HG03103 (cell line): ENCODE measurements at regions not wholly inside any gene's neighbourhood (a gene's known extent, or its start where the extent isn't known, plus 50 kb on each side); places are given as distances from the start of the nearest gene placed in this dataset.

Experiments
- ATAC-seq: cut with Tn5 transposase; IDR thresholded peaks from one replicate; pipeline ENCODE4 v1.9.1; 2021; ENCODE audit warnings: low read depth; ENCODE audit not compliant: unreplicated experiment

DNA sequence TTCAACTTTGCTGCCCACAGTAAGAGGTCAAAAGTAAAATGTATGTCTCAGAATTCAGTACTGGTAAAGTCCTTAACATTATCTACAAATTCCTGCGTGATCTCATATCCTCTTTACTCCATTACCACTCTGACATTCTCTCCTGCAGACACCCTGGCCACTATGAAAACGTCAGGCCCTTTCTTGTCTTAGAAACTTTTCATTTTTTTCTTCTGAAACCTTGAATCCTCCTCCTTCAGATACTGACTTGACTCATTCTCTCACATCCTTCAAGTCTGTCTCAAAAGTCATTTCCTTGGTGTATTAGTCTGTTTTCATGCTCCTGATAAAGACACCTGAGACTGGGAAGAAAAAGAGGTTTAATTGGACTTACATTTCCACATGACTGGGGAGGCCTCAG, 262.3 kb downstream of the POU4F1 start:
- ATAC-seq = peak; percentile 82

DNA sequence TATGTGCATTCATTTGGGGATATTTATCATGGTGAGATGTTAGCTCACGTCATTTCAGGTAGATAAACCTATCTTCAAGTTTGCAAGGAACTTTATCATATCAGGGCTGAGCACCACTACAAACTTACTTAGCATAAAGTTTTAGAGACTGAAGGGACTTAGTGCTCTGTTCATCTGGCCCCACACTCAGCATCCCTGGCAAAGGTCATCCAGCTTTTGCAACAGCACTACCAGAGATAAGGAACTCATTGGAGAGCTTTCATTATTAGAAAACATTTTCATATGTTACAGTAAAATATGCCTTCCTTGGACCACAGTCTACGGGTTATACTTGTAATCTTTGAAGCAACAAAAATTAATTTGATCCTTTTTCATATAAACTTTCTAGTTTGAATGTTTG, 263.4 kb downstream of the POU4F1 start:
- no peak for ATAC-seq

DNA sequence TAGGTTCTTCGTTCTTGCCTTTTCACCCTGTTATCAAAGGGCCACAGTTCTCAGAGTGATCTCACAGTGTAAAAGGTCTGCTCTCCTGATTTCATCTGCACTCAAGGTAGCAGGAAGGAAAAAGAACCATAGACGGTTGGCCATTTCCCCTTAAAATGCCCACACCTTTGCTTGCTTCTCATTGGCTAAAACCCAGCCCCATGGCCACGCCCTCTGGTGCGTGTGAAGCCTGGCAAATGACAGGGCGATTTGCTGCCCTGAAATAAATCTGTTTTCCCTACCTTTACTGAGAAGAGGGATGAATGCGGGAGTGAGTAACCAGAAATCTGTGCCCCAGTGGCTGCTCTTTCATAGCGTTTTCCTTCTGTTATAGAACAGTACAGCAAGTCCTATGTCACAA, 269.3 kb downstream of the POU4F1 start:
- ATAC-seq = no peak

DNA sequence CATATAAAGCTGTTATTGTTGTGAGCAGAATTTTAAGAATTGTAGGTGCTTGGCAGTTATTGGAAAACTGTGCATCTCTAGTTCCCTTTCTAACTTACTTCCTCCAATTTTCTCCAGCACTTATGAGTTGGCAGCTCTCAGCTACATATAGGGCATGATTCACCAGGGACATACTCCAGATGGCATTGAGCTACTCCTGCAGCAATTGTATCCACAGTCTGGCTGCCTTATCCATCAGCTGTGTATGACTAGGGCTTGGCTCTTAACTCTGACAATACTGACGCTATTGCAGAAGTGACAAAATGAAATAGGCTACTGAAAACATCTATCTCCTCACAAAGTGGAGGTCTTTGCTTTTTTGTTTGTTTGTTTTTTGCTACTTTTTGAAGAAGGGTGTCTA, 276.7 kb downstream of the POU4F1 start:
- no peak for ATAC-seq

DNA sequence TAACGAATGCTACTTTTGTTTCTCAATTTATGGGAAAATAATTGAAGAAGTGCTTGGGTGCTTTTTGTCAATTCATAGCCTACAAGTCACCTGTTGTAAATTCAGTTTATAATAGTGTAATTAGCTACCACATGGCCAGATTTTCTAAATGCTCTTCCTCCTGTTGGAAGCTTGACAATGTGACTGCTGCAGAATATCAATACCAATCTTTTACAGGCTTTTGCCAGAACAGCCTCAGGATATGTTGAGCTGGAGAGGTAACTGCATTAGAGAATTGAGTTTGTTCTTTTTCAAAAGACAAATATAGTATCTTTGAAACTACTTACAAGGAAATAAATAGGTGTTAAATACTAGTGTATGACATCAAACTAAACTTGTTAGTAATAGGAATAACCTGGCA, 277.8 kb downstream of the POU4F1 start:
- no peak for ATAC-seq

DNA sequence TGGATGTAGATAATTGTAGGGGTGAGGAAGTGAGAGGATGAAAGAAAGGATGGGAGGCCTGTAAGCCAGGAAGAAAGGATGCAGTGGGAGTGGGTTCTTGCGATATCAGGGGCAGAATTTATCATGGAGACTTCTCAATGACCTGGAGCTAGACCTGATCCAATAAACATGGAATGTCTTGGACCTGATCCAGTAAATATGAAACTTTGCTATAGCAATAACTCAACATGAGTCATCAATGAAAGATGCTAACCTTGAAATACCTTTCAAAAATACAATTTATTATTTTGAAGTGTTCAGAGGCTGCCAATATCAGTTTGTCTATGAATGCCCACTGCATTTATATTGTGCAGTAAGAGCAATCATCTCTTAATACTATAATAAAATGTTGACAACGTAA, 279.5 kb downstream of the POU4F1 start:
- no peak for ATAC-seq

DNA sequence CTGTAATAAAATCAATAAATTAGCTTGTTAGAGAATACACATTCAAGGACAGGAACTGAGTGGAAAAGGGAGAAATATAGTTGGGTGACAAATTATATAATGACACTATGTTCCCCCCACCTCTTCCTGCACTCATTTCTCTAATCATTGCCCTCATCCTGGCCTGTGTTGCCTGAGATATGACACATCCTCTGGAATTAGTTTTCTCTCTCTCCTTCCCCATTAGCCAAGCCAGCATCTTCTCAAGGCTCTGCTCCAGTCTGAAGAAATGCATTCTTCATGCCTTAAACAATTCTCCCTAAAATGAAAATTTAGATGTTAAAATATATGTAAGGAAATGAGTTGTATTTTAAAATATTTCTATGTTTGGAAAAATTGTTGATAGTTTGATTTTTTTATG, 280.3 kb downstream of the POU4F1 start:
- no peak for ATAC-seq

DNA sequence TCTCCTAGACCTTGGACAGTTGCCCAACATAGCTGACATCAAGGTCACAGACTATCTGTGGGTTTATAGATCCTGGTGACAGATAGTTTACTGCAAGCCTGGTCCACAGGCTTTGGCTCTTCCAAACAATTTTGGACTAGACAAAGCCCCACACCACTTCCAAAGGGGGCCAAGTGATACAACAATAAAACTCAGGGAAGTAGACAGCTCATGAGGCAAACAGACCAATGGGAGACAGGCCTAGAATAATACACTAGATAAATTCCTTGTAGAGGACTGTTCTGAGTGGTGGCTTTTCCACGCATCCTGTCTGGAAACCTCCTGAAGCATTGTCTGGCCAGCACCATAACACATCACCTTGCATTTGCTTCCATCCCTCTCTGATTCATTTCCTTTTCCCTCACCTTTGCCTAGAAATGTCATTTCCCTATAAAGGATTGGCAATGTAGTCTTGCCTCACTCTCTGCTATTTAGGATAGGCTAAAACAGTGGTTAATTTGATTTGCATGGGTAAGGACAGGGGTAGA, 284.2 kb downstream of the POU4F1 start:
- no peak for ATAC-seq

DNA sequence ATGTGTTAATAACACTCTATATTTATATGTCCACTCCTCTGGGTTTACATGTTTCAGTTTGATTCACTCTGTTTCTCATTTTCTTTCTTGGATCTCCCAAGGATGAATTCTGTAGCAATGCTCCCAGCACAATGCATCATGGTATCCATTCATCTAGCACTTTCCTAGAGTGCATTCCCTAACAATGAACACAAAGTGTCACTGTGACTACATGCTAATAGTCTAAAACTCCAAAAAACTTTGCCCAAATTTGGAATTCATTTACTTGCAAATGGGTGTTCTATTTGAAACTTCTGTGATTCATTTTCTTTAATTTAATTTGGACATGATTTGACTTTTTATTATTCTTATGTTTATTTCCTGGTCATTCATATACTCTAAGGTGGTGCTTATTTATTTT, 286.3 kb downstream of the POU4F1 start:
- ATAC-seq = no peak

DNA sequence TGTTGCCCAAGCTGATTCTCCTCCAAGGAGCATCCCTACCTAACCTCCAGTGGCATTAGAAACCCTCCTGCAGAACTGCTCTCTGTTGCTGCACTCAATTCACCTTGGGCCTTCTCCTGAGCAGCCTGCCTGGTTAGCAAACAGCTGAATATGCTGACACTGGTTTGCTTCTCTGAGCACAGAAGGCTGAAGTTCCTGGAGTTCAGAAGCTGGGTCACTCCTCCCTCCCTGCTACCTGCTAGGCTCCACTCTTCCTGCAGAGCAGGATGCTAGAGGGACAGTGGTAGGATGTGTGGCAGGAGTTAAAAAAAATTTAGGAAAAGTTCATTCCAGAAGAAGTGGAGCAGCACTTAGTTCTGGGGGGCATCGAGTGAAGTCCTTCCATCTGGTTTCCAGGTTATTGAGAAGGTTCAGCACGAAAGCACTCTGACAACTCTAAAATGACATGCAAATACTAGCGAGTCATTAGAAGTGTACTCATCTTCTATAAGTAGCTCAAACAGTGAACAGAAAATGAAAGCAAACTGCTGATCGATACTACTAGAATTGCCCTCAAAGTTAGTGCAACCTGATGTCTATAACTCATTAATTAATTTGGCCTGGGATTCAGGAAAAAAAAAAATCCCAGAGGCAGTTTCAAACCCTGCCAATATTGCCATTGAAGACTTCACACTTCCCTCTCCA, 293.7 kb downstream of the POU4F1 start:
- ATAC-seq = no peak

DNA sequence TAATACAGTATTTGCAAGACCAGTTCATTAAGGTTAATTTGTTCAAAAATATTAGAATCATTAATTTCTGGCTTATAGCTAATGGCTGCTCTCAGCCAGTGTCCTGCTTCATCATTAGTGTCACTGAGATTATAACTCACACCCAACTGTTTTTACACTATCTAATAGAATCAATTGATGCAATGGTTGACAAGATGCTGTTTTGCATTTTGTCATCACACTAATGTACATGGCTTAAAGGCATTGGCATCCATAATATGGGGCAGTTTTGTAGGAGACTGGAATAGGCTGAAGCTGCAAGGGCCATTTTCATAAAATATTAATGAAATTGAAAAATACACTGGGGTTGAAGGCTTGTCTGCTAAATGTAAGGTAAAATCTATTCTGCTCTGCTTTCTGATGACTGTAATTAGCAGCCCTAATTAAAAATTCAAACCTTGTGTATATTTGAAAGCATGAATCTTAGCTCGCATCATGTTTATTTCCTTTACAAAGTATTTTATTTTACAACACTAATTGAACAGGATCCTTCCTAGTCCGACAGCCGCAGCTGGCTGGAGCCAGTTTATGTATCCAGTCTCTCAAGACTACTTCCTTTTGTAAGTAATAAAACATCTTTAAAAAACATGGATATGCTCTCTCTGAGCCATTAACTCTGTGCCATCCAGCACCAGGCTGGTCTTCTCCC, 296.7 kb downstream of the POU4F1 start:
- ATAC-seq = no peak

DNA sequence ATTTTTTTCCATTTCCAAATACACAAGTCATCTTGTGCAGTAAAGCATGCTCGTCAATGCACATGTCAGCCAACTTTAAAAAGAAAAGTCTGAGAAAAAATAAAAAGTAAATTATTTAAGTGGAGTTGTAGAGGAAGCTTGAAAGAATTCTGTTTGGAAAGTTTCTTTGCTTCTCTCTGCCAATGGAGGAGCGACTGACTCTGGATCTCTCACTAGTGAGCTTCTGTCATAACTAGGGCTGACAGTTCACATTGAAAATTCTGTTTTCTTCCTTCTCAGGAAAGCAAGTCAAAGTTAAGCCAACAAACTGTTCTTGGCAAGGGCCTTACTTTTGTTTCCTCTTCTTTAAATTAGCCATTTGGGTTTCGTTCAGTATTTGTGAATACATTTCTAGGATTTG, 298.2 kb downstream of the POU4F1 start:
- ATAC-seq = no peak

DNA sequence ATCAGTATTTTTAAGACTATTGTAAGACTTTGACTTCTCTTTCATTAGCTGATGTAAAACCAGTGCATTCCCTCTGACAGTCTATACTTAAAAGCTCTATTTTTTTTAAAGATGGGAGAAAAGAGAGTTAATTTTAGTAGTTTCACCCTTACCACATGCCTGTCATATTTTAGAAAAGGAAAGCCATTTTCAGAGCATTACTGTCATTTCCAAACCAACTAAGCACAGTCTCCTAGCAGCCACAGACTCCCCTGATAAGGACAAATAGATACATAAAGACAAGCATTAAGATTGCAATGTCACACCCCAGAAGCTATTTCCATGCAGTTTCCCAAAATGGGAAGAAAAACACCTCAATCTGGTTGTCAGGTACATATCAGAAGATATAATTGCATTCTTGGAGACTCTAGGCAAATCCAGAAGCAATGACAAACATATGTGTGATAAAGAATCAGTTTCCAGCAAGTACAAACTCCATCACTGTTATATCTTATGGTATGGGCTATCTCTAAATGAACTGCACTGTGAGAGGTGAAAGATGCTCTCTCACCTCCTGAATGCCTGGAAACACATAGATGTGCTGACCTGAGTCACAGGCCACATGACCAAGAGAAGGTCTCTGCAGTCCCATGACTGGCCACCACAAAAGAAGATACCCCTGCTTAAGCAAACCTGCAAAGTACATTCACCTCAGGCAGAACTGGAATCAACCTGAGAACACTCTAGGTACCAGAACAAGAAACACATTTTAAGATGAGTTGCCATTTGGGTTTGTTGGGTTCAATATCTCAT, 303.3 kb downstream of the POU4F1 start:
- ATAC-seq = peak; percentile 69

DNA sequence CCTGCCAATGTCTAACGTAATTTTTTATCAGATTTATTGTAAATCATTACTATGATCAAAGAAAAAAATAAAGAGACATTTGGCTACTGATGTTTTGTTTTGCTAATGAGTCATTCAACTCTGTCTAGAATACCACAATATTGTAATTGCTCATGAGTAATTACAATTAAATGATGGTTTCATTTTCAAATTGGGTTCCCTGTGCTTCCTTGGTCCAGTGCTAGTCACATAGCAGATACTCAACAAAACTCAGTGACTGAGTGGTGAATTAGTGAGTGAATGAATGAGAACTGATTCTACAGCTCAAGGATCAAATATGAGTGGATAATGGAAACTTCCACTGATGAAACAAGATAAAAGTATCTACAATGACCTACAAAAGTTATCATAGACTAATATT, 304.7 kb downstream of the POU4F1 start:
- no peak for ATAC-seq

DNA sequence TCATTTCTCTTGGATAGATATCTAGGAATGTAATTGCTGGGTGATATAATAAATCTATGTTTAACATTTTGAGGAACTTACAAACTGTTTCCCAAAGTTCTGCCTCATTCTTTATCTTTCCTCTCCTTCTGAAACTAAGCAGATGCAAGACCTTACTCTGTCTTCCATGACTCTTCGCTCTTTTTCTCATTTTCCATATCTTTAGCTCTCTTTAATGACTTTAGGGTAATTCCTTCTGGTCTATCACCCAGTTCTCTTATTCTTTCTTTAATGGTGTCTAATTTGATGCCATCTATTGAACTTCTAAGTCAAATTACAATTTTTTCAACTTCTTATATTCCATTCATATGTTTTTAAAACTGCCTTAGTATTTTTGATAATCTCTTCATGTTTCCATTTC, 316.6 kb downstream of the POU4F1 start:
- ATAC-seq = no peak

DNA sequence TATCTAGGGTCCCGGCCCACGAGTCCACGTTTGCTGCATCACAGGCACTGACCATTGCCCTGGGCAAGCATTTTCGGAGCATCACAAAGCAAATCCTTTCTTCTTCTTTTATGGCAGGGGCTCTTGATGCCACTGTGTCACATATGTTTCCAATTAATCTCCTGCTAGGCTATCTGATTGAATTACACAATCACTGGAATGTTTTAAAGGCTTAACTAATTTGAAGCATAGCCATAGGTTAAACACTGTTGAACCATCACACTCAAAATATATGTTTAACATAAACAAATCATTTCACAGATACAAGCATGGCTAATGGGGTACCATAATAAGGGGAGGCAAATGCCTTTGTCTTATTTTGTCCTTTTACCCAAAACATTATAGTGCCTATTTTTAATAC, 338.3 kb downstream of the POU4F1 start:
- no peak for ATAC-seq

DNA sequence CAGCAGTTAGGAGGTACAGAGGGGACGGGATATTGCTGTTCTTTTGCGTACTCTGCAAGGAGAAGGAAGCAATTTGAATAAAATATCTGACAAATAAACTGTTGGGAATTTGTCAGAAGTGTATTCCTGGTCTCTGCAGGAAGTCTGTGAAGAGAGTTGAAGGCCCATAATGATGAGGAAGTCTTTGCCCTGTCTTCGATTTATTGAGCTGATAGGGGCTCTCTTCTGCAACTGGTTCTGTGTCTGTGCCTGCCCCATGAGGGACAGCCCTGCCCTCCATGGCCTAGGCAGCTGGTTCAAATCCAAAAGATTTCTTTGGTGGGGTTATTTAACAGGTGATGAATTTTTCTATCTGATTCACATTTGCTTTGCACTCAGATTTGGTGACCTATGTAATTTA, 339.7 kb upstream of the EDNRB start:
- no peak for ATAC-seq

DNA sequence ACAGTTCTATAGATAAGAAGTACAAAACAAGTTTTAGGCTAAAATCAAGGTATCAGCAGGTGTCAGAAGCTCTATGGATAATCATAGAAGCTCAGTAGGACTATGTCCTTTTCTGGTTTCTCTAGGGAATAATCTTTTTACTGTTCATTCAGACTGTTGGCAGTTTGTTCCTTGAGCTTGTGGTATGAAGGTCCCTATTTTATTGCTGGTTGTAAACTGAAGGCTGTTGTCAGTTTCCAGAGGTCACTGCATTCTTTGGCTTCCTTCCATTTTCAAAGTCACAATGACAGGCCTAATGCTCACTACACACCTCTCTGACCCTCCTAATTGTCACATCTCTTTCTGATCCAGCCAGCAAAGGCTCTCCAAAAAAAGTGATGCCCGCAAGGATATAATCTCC, 337.9 kb upstream of the EDNRB start:
- no peak for ATAC-seq

DNA sequence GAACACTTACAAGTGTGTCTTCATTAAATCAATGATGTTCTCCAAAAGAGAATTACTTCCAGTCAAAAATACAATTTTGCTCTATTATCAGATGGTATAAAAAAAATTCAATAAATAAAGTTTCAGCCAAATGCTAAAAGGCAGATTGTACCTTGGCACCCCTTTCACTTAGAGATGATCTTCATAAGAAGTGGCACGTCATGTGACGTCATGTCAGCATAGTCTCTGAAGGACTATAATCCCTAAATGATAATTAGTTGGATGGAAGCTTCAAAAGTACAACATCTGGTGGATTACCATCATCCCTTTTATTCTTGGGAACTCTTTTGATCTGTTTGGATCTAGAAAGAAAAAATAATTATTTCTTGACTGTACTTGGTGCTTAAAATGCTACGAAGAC, 335.5 kb upstream of the EDNRB start:
- no peak for ATAC-seq

DNA sequence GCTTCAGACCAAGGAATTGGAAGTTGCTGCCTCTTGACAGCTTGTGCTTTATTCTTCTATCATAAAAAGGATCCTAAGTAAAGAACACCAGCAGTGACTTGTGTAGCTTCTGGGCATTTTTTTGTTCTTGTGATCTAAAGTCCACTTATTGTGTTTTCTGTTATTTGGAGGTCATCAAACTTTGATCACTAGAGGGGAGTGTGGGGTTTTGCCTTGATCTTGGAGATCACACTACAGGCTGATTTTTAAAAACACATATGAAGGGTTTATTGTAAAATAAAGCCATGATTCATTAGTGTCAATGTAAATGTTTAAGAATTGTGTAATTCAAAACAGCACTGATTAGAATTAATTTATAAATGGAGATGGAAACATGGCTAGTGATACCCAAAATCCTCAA, 328.7 kb upstream of the EDNRB start:
- ATAC-seq = no peak

DNA sequence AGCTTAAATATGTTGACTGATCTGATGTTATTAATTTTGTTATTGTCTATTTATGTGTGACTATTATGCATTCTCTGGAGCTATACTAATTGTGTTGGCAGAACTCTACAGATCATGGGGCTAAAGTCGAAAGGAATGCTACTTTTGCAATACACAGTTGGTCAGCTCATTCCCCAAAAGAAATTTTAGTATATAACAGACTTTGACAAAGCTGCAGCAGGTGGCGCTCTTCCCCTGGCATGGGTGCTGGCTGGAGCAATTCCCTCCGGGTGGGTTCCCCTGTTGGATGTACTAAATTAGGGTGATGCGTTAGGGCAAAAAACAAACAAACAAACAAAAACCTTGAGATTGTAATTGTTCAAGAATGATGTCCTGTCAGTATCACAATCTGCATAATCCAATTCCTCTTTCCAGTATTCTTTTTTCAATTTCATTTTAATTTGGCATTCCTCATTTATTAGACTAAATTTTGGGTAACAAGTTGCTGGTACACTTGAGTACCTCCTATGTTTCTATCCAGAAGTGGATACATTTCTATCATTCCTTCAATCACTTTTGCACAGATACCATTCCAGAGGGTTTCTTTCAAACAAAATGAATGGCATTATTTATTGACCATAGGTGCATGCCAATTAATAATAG, 322.8 kb upstream of the EDNRB start:
- no peak for ATAC-seq
